ENCODE measurements at regions not wholly inside any gene's neighbourhood (a gene's known extent, or its start where the extent isn't known, plus 50 kb on each side); places are given as distances from the start of the nearest gene placed in this dataset.

DNA sequence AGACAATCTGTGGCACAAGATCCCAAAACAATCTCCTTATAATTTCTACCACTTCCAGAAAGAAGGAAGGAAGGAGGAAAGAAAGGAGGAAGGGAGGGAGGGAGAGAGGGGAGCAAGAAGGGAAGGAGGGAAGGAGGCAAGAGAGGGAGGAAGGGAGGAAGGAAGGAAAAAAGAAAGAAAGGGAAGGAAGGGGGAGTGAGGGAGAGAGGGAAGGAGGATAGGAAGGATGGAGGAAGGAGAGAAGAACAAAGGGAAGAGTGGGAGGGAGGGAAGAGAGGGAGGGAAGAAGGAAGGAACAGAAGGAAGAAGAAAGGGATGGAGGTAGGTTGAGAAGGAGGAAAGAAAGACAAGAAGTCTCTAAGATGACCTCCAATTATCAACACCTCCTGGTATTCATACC lies 185.5 kb upstream of the NFE2L3 start:
- DNase-seq: no peak

DNA sequence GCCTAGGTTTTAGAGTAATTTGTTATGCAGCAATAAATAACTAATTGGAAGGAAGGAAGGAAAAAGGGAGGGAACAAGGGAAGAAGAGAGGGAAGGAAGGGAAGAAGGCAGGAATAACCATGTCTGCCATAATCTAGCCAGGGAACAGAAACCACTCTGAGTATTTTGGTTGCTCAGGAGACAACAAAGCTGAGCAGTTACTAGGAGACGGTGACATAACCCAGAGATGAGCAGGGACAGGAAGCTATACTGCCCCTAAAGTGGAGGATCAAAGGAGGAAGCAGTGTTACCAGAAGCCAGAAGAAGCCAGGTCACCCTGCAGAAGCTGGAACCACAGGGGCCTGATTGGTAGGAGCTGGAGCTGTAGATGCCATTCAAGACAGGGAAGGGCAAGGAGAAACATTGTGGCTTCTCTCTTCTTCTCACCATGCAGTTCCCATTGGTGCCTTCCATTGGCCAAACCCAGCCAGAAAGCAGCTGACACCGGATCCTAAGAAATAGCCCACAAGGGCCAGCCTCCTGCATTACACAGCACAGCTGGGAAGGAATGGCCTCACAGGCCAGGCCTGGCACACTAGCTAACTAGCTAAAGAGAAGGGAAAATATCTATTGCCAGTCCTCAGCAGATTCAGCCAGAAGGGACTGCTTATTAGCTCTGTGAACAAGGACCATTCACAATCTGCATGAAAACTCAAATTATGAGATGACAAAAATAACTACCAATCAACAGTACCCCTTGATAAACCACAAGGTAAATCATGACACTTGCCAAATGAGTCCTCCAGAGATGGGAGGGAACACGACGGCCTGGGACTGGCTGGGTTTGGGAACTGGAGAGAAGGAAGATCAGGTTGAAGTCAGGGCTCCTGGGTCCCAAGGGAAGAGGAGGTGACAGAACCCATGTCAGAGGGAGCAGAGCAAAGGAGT lies 184.5 kb upstream of the NFE2L3 start:
- DNase-seq: no peak

GRCh38 chr7:25968205-25968993 lies 183.6 kb upstream of the NFE2L3 start:
- DNase-seq: no peak

- DNase-seq: no peak
Measured at GRCh38 chr7:25970356-25970755, 181.6 kb upstream of the NFE2L3 start.

- DNase-seq: no peak
Measured at GRCh38 chr7:25970911-25971310, 181.1 kb upstream of the NFE2L3 start.

DNA sequence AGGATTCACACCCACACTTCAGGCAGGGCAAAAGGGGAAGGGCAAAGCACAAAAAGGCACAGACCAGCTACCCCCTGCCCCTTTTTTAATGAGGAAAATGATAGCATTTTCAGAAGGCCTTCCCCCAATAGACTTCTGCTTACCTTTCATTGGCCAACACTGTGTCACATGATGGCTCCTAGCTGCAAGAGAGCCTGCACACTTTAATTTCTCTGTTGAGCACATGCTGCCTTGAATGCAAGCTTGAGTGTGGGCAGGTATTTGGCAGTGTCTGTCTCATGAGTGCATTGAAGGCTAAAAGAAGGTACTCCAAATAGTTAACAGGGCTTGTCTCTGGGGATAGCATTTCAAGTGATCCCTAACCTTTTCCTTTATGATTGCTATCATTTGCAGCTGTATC lies 175.4 kb upstream of the NFE2L3 start:
- no peak for DNase-seq

DNA sequence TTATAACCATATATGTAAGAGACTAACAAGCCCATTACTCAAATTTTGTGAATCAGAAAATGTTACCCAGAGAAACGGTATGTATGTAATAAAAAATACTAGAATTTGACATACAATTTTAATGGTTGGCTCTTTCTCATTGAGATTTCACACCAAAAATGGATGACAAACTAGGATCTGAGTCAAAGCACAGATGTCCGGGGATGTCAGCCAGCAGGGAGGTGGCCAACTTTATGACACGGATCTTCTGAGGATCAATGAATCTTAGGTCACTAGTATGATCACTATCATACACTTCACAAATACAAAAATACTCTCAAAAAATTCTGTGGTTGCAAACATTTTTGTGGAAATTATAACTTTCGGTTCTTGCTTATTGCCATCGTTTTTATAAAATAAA lies 173.5 kb upstream of the NFE2L3 start:
- no peak for DNase-seq

DNA sequence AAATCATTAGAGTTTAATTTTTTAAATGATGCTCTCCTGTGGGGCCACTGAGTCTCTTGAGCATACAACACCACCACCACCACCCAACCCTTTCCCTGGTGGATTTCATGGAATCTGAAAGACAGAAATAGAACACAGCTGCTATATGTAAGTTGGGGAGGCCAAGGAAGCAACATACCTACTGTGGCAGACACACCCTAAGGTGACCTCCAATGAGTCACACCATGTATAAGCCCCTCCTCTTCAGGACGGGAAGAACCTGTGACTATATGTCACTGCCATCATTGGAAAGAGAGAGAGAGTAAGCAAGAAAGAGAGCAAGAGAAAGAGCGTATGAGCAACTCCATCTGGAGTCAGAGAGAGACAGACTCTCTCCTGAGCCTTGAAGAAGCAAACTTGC lies 172.4 kb upstream of the NFE2L3 start:
- DNase-seq: no peak

DNA sequence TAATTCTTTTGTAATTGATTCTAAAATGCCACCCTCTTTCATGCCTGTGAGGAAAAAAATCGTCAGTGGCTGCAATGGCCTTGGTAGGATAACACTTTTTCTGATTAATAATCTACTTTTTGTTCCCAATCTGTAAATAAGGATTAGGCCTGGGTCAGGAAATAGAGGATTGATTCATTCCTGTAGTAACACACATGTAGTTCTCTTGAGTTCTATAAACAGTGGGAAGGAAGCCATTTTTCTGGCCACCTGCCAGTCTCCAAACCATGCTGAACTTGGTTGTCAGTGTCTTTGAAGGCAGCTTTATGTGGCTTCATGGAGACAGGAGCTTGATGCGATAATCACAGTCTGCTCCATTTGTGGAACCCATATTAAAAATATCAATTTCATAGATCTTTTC lies 169.3 kb upstream of the NFE2L3 start:
- no peak for DNase-seq

DNA sequence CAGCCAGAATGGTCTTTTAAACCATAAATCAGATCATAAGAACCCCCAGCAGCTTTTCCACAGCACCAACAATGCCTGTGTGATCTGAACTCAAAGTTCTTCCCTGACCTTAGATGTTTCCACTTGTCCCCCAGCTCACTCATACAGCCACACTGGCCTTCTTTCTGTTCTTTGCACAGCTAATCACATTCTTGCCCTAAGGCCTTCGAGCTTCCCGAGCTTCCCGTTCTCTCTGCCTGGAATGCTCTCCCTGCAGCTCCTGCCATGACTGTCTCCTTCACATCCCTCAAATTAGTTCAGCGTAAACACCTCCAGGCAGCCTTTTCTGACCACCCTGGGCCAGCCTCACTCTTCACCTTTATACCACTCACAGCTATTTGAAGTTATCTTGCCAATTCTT lies 166.8 kb upstream of the NFE2L3 start:
- DNase-seq: no peak

GRCh38 chr7:25988640-25989039 lies 163.4 kb upstream of the NFE2L3 start:
- no peak for DNase-seq

- DNase-seq: no peak
Measured at GRCh38 chr7:25989140-25989705, 162.8 kb upstream of the NFE2L3 start.

DNA sequence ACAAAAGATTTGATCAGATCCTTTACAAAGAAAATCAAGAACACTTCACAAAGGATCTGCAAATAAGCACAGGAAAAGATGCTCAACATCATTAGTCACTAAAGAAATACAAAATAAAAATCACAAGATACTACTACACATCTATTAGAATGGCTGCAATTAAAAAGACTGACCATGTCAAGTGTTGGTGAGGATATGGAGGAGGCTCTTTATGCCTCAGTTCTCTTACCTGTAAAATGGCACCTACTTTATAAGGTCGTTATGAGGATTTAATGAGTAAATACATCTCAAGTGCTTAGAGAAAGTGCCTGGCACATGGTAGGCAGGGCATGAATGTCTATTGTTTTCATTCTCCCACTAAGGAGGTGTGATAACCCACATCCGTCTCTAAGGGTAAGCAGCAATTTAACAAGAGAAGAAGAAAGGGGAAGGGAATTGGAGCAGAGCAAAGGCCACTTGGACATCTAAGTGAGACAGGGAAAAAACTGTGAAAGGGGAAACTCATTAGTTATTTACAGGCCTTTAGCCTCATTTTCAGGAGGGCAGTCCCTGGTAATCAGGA lies 157.5 kb upstream of the NFE2L3 start:
- no peak for DNase-seq

- DNase-seq: no peak
Measured at GRCh38 chr7:25995216-25995615, 156.8 kb upstream of the NFE2L3 start.

DNA sequence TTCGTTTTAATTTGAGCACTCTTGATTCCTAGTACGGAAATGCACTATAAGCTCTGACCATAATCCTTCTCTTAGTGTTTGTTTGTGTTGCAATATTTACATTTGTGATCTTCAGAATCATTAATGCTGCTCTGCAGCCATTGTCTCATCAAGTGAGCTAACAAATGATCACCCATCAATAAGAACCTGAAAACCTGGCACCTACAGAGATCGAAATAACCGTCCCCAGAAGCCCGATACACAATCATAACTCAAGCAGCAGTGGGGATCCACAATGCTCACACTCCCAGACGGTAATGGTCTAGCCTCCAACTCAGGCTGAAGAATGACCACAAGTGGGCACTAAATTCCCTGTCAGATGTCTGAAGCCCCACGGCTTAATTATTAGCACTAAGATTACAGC lies 156.0 kb upstream of the NFE2L3 start:
- no peak for DNase-seq

DNA sequence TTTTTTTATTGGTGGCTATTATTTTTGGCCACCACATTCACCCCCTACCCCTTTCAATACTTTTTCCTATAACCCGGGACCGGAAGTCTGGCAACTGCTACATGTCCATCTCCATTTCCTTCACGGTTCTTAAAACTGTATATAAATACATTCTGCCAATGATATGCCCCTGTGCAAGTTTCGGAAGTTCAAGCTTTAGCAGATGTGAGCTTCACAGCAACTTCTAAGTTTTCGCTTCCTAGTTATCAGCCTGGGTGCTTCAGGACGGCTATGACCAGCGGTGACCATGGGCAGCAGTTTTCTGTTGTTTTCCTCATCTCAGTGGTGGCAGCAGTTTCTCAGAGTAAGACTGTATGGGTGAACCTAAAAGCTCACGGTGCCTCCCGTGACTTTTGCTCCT lies 153.5 kb upstream of the NFE2L3 start:
- no peak for DNase-seq

GRCh38 chr7:26000841-26001240 lies 151.2 kb upstream of the NFE2L3 start:
- no peak for DNase-seq

- no peak for DNase-seq
Measured at GRCh38 chr7:26001662-26002244, 150.2 kb upstream of the NFE2L3 start.

DNA sequence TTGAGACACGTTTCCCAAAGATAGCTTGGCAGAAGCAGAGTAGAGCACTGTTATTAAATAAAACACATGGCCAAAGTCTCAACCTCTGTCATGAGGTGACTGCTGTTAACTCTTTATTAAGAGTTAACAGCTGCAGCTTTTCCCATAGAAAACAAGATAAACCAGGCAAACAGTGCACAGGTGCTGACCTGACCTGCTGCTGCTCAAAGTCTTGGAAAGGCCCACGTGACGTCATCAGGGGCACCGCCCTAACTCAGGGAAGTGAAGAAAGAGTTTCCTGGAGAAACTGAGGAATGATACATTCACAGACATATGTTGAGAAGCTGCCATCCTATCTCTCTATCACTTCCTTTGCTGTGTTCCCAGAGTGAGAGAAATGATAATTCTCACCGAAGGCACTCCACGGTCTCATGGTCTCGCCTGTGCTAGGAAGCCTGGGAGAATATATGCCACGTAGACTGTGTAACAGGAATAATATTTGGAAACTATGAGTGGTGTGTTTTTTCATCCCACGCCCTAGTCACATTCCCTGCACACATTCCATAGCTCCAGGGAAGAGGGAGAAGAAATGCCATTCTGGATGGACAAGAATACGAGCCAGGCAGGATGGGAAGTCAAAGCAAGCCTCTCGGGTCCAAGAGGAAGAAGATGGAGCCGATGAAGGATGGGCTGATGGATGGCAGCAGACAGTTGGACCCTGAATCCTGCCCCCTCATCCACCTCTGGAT lies 146.2 kb upstream of the NFE2L3 start:
- no peak for DNase-seq

DNA sequence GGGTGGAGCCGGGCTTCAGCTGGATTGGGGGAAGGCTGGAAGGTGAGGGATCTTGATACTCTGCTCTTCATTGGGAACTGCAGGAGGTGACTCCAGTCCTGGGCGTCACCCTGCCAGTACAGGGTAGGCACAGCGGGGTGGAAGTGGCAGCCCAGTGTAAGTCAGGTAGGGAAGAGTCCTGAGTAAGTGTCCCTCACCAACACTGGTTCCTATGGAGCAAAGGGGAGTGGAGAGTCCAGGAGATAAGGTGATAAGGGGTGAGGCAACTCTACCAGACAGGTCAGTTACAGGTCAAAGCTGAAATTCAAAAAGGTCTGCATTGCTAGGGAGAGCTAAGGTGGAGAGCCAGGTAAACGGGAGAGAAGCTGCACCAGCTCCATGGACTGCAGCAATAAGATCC lies 145.6 kb upstream of the NFE2L3 start:
- DNase-seq: no peak

DNA sequence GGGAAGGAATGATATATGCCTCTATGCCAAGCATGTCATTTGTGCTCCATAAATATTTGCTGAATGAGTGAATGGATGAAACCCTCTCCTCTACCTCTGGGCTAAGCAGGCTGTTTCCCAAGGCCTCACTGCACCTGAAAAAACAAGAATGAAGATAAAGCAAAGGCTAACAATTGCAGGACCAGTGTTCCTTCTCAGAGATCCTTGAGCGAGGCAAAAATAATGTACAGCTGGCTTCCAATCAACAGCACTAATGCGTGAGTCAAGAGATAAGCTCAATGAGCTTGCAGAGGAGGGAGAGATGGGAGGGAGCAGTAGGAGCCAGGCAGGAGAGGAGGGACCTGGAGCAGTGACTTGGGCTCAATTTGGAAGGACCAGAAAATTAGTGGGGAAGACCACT lies 144.5 kb upstream of the NFE2L3 start:
- no peak for DNase-seq

DNA sequence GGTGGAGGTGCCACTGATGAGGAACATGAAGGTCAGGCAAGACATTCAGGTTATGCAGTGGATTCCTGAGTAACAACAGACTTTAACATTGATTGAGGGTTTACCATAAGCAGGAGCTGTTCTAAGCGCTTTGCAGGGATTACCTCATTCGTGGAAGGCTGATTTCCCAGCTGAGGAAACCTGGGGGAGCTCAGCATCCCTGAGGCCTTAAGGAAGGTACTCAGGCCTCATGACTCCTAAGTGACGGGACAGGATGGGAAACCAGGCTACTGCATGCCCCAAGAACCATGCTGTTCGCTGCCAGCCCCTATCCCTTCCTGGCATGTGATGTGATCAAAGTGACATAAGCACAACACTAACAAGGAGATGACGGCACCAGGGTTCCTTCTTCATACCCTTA lies 143.6 kb upstream of the NFE2L3 start:
- no peak for DNase-seq

All from DMS79 (cell line).